ENCODE measurements at regions not wholly inside any gene's neighbourhood (a gene's known extent, or its start where the extent isn't known, plus 50 kb on each side); places are given as distances from the start of the nearest gene placed in this dataset.

- DNase-seq (ENCODE audit: extremely low read depth in 1 of 2, low read depth in 1 of 2), result no peak
These were observed 343.5 kb downstream of the AACS start for GRCh38 chr12:125408718-125409117.

- DNase-seq (ENCODE audit: extremely low read depth in 1 of 2, low read depth in 1 of 2), result no peak
These were observed 347.3 kb downstream of the AACS start for GRCh38 chr12:125412506-125412905.

GRCh38 chr12:125417446-125417845 lies 352.2 kb downstream of the AACS start:
- no peak for DNase-seq (ENCODE audit: extremely low read depth in 1 of 2, low read depth in 1 of 2)

GRCh38 chr12:125418902-125419564 lies 353.8 kb downstream of the AACS start:
- DNase-seq (ENCODE audit: extremely low read depth in 1 of 2, low read depth in 1 of 2), result no peak

- DNase-seq (ENCODE audit: extremely low read depth in 1 of 2, low read depth in 1 of 2), result no peak
These were observed 359.7 kb downstream of the AACS start for GRCh38 chr12:125424909-125425308.

GRCh38 chr12:125431516-125431915 lies 366.3 kb downstream of the AACS start:
- no peak for DNase-seq (ENCODE audit: extremely low read depth in 1 of 2, low read depth in 1 of 2)

GRCh38 chr12:125434131-125434530 lies 368.9 kb downstream of the AACS start:
- DNase-seq (ENCODE audit: extremely low read depth in 1 of 2, low read depth in 1 of 2), result no peak

GRCh38 chr12:125434936-125435443 lies 369.8 kb downstream of the AACS start:
- no peak for DNase-seq (ENCODE audit: extremely low read depth in 1 of 2, low read depth in 1 of 2)

- DNase-seq (ENCODE audit: extremely low read depth in 1 of 2, low read depth in 1 of 2), result no peak
These were observed 370.6 kb downstream of the AACS start for GRCh38 chr12:125435871-125436270.

- DNase-seq (ENCODE audit: extremely low read depth in 1 of 2, low read depth in 1 of 2), result no peak
These were observed 371.5 kb downstream of the AACS start for GRCh38 chr12:125436686-125437085.

GRCh38 chr12:125440399-125440798 lies 375.2 kb downstream of the AACS start:
- DNase-seq (ENCODE audit: extremely low read depth in 1 of 2, low read depth in 1 of 2), result no peak

- DNase-seq (ENCODE audit: extremely low read depth in 1 of 2, low read depth in 1 of 2), result no peak
These were observed 378.1 kb downstream of the AACS start for GRCh38 chr12:125443341-125443740.

- DNase-seq (ENCODE audit: extremely low read depth in 1 of 2, low read depth in 1 of 2), result no peak
These were observed 386.2 kb downstream of the AACS start for GRCh38 chr12:125451408-125451807.

GRCh38 chr12:125453751-125454150 lies 388.5 kb downstream of the AACS start:
- no peak for DNase-seq (ENCODE audit: extremely low read depth in 1 of 2, low read depth in 1 of 2)

GRCh38 chr12:125454291-125454690 lies 389.1 kb downstream of the AACS start:
- DNase-seq (ENCODE audit: extremely low read depth in 1 of 2, low read depth in 1 of 2), result no peak

GRCh38 chr12:125454786-125455480 lies 389.7 kb downstream of the AACS start:
- DNase-seq (ENCODE audit: extremely low read depth in 1 of 2, low read depth in 1 of 2), result no peak

- DNase-seq (ENCODE audit: extremely low read depth in 1 of 2, low read depth in 1 of 2), result no peak
These were observed 390.3 kb downstream of the AACS start for GRCh38 chr12:125455556-125455955.

GRCh38 chr12:125458552-125459268 lies 393.5 kb downstream of the AACS start:
- no peak for DNase-seq (ENCODE audit: extremely low read depth in 1 of 2, low read depth in 1 of 2)

- DNase-seq (ENCODE audit: extremely low read depth in 1 of 2, low read depth in 1 of 2), result no peak
These were observed 396.6 kb downstream of the AACS start for GRCh38 chr12:125461831-125462230.

- DNase-seq (ENCODE audit: extremely low read depth in 1 of 2, low read depth in 1 of 2), result no peak
These were observed 398.2 kb downstream of the AACS start for GRCh38 chr12:125463386-125463785.

- no peak for DNase-seq (ENCODE audit: extremely low read depth in 1 of 2, low read depth in 1 of 2)
These were observed 402.1 kb downstream of the AACS start for GRCh38 chr12:125467363-125467762.

- DNase-seq (ENCODE audit: extremely low read depth in 1 of 2, low read depth in 1 of 2), result no peak
These were observed 404.4 kb downstream of the AACS start for GRCh38 chr12:125469683-125470082.

Measured in activated CD8-positive, alpha-beta memory T cell treated with anti-CD3 and anti-CD28 coated beads for 1 hour (primary cell).